SU-DHL-6 (cell line): ENCODE measurements at regions not wholly inside any gene's neighbourhood (a gene's known extent, or its start where the extent isn't known, plus 50 kb on each side); places are given as distances from the start of the nearest gene placed in this dataset.

Experiments used
- H2AFZ ChIP-seq: fragments of 200-600 bp; sonication (generic); 2 replicates; pipeline ENCODE4 v1.6.1; 2014; ENCODE audit warnings: low read depth, mild to moderate bottlenecking, moderate library complexity, mixed read lengths, antibody characterized with exemption, low read length; ENCODE audit not compliant: severe bottlenecking
- H3F3A ChIP-seq: fragments of 200-600 bp; shearing (Covaris generic); 2 replicates; pipeline ENCODE4 v1.6.0; 2016; ENCODE audit warnings: antibody characterized with exemption, mild to moderate bottlenecking; ENCODE audit not compliant: insufficient read depth
- H3K27ac ChIP-seq: fragments of 200-600 bp; sonication (generic); 2 replicates; pipeline ENCODE4 v1.5.1; 2016; ENCODE audit warnings: low read depth, mild to moderate bottlenecking, low read length, moderate library complexity, mixed read lengths
- H3K27me3 ChIP-seq: fragments of 200-600 bp; sonication (generic), shearing (Covaris generic); 2 replicates; pipeline ENCODE4 v1.6.0; 2014; ENCODE audit warnings: mild to moderate bottlenecking, low read length
- H3K36me3 ChIP-seq: fragments of 200-600 bp; sonication (generic); 2 replicates; pipeline ENCODE4 v1.6.1; 2014; ENCODE audit warnings: mild to moderate bottlenecking, low read length, mixed read lengths
- H3K4me2 ChIP-seq: fragments of 300-600, 200-600 bp; shearing (Covaris generic), sonication (generic); 2 replicates; pipeline ENCODE4 v1.6.0; 2014; ENCODE audit warnings: low read length, low read depth, mild to moderate bottlenecking; ENCODE audit not compliant: poor library complexity, severe bottlenecking
- H3K4me3 ChIP-seq: fragments of 200-600 bp; sonication (generic); 2 replicates; pipeline ENCODE4 v1.5.1; 2014; ENCODE audit warnings: antibody characterized with exemption, low read length, mild to moderate bottlenecking, mixed read lengths; ENCODE audit not compliant: insufficient read depth, poor library complexity, severe bottlenecking
- H3K79me2 ChIP-seq: fragments of 200-600 bp; sonication (generic); 2 replicates; pipeline ENCODE4 v1.6.1; 2014; ENCODE audit warnings: mild to moderate bottlenecking, low read length, moderate library complexity; ENCODE audit not compliant: insufficient read depth
- H3K9ac ChIP-seq: fragments of 200-600 bp; sonication (generic); 2 replicates; pipeline ENCODE4 v1.7.0; 2014; ENCODE audit warnings: mild to moderate bottlenecking, low read length
- H3K9me2 ChIP-seq: fragments of 200-600 bp; sonication (generic); replicated peaks from 2 replicates; pipeline ENCODE4 v1.6.1; 2014; ENCODE audit warnings: low read length; ENCODE audit not compliant: insufficient read depth
- H3K9me3 ChIP-seq: fragments of 200-600 bp; sonication (generic); 2 replicates; pipeline ENCODE4 v1.6.1; 2014; ENCODE audit warnings: low read length, mixed read lengths; ENCODE audit not compliant: insufficient read depth
- H4K20me1 ChIP-seq: fragments of 200-600 bp; sonication (generic); 2 replicates; pipeline ENCODE4 v1.6.1; 2014; ENCODE audit warnings: low read depth, mild to moderate bottlenecking, antibody characterized with exemption, low read length, moderate library complexity, mixed read lengths
- EZH2phosphoT487 ChIP-seq: fragments of 200-600 bp; sonication (generic), shearing (Covaris generic); conservative IDR thresholded peaks from 2 replicates; pipeline ENCODE4 v1.6.1; 2018; ENCODE audit warnings: mild to moderate bottlenecking, antibody characterized with exemption, low read length, moderate library complexity, mixed read lengths
- TF ChIP-seq, protein P1 (sequence below): fragments of 200-600 bp; sonication (generic); IDR thresholded peaks from one replicate; pipeline ENCODE4 v1.5.1; 2017; ENCODE audit warnings: antibody characterized with exemption, mild to moderate bottlenecking, low read length, moderate library complexity; ENCODE audit not compliant: insufficient read depth, poor library complexity, severe bottlenecking

GRCh38 chr4:175166020-175166419 is 247.9 kb downstream of the ADAM29 start:
- Histone ChIP-seq H2AFZ (peak overlapping the region; percentile 35), H3K9me3 (peaks cover 5% of the 10 kb centered on the region; the same call in 1 of the 2 replicates)

GRCh38 chr4:175176710-175177109 is 258.6 kb downstream of the ADAM29 start:
- TF ChIP-seq, protein P1, sequence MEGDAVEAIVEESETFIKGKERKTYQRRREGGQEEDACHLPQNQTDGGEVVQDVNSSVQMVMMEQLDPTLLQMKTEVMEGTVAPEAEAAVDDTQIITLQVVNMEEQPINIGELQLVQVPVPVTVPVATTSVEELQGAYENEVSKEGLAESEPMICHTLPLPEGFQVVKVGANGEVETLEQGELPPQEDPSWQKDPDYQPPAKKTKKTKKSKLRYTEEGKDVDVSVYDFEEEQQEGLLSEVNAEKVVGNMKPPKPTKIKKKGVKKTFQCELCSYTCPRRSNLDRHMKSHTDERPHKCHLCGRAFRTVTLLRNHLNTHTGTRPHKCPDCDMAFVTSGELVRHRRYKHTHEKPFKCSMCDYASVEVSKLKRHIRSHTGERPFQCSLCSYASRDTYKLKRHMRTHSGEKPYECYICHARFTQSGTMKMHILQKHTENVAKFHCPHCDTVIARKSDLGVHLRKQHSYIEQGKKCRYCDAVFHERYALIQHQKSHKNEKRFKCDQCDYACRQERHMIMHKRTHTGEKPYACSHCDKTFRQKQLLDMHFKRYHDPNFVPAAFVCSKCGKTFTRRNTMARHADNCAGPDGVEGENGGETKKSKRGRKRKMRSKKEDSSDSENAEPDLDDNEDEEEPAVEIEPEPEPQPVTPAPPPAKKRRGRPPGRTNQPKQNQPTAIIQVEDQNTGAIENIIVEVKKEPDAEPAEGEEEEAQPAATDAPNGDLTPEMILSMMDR, result no peak
- TF ChIP-seq EZH2phosphoT487, result no peak
- H3F3A ChIP-seq, result no peaks in the 10 kb centered on the region
- H3K79me2 ChIP-seq, result no peaks in the 10 kb centered on the region
- no peak overlapping the region for H3K9ac ChIP-seq
- H3K4me3 ChIP-seq, result no peak overlapping the region
- H3K9me3 ChIP-seq, result peaks cover 7% of the 10 kb centered on the region; the same call in 1 of the 2 replicates
- H4K20me1 ChIP-seq, result no peaks in the 10 kb centered on the region
- peak overlapping the region; percentile 88 for H2AFZ ChIP-seq
- H3K27me3 ChIP-seq, result no peaks in the 10 kb centered on the region
- H3K27ac ChIP-seq, result peak overlapping the region; percentile 34; the same call in 1 of the 2 replicates
- no peaks in the 10 kb centered on the region for H3K9me2 ChIP-seq
- H3K4me2 ChIP-seq, result peak overlapping the region; percentile 36
- no peaks in the 10 kb centered on the region for H3K36me3 ChIP-seq

More at GRCh38 chr4:175166020-175166419, 247.9 kb downstream of the ADAM29 start:
- Histone ChIP-seq H3K9me2 (no peaks in the 10 kb centered on the region), H4K20me1 (no peaks in the 10 kb centered on the region), H3K4me3 (no peak overlapping the region), H3K36me3 (peaks cover 4% of the 10 kb centered on the region), H3K27me3 (no peaks in the 10 kb centered on the region), H3F3A (no peaks in the 10 kb centered on the region), H3K27ac (no peak overlapping the region), H3K4me2 (no peak overlapping the region), H3K9ac (no peak overlapping the region), H3K79me2 (no peaks in the 10 kb centered on the region)
- no peak for TF ChIP-seq EZH2phosphoT487
- TF ChIP-seq, protein P1, result no peak

GRCh38 chr4:175190654-175191053 is 272.5 kb downstream of the ADAM29 start:
- Histone ChIP-seq H3K9me3 (no peaks in the 10 kb centered on the region; the same call in 1 of the 2 replicates), H3K27me3 (no peaks in the 10 kb centered on the region), H3K4me3 (no peak overlapping the region), H3K79me2 (no peaks in the 10 kb centered on the region), H3K4me2 (no peak overlapping the region), H2AFZ (no peak overlapping the region), H3K27ac (no peak overlapping the region), H3K9me2 (no peaks in the 10 kb centered on the region), H4K20me1 (no peaks in the 10 kb centered on the region), H3F3A (no peaks in the 10 kb centered on the region), H3K36me3 (peaks cover 4% of the 10 kb centered on the region), H3K9ac (no peak overlapping the region)
- TF ChIP-seq EZH2phosphoT487, result no peak
- TF ChIP-seq, protein P1, result no peak
